GM10266 (cell line): ENCODE measurements at regions not wholly inside any gene's neighbourhood (a gene's known extent, or its start where the extent isn't known, plus 50 kb on each side); places are given as distances from the start of the nearest gene placed in this dataset.

ENCODE experiments used
- DNase-seq: peaks from one replicate; pipeline ENCODE4 v3.0.0; 2012; ENCODE audit errors: extremely low spot score
- CTCF ChIP-seq: IDR thresholded peaks from 2 replicates; pipeline ENCODE4 v1.5.1; 2012; ENCODE audit warnings: mild to moderate bottlenecking, low read depth; ENCODE audit not compliant: control insufficient read depth, insufficient read depth; ENCODE audit errors: missing control alignments

DNA sequence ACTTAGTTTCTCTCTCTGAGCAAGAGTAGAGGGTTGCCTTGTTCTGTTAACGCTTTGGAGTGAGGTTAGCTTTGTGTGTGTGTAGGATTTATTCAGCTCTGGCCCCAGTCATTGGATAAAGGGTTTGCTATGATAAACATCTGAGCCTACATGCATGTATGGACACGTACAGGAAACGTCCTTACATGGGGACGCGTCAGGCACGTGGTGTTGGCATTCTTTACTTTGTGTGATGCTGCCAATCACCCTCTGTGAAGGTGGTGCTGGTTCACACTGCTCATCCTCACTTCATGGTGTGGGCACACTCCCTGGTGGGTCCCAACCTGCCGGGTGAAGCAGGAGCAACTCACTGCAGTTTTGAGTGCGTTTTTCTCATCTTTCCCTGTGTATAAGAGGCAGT, 53.4 kb upstream of the CD93 start:
- no peak for TF ChIP-seq CTCF
- no peak for DNase-seq

- no peak for DNase-seq
- TF ChIP-seq CTCF: no peak
These were observed 52.6 kb upstream of the CD93 start for GRCh38 chr20:23138682-23139081.

DNA sequence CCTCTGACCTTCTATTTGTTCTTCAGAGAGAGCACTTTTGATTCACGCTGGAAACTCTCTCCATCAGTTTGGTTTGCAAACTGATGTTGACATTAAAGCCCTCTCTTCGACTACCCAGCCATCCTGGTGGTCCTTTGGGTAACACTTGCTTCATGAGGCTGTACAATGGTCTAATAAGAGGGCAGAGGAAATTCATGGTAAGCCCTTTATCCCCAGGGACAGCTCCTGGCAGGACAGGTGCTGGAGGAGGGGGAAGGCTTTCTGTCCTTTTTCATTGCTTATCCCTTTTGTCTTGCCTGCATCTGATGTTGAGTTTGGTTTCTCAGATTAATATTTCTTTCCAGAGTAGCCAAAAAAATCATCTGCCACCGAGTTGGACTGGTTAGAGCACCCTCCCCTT, 52.1 kb upstream of the CD93 start:
- TF ChIP-seq CTCF: no peak
- DNase-seq: no peak

DNA sequence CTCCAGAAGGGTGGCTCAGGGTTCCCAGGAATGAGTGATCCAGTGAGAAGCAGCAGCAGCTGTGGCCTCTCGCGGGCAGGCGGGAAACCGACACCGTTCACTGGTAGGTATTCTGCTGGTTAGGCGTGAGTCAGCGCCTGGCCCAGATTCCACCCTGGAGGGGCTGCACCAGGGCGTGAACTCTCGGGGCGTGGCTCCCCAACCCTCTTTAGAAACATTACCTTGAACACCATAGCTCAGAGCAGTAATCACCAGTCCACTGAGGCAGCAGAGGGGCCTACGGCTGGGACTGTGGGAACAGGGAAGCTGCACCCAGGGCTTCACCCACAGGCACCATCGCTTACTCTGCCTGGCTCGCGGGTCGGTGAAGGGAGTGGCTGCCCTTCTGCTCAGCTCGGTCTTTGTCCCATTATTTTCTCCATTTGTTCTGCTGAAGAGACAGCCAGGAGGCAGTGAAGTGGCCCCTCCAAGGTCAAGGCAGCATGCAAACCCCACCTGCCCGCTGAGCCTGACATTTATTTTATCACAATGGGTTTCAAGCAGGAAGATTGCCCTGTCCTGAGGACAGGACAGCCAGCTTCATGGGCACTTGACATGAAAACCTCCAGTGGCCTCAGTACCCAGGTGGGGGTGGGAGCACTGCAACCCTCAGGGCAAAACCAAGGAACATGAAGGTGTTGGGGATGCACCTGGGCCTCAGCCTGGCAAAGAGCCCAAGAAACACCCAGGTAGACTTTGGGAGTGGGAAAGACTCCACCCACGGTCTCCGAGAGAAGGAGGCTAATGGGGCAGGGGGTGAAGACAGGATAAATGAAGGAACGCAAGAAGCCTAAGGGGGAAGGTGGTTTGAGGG, 51.0 kb upstream of the CD93 start:
- no peak for DNase-seq
- no peak for TF ChIP-seq CTCF

GRCh38 chr20:23135449-23136420, 49.6 kb upstream of the CD93 start:
- TF ChIP-seq CTCF: no peak
- no peak for DNase-seq
